Suprapubic skin (tissue), 4 donors: ENCODE measurements at regions not wholly inside any gene's neighbourhood (a gene's known extent, or its start where the extent isn't known, plus 50 kb on each side); places are given as distances from the start of the nearest gene placed in this dataset.

Experiments used
- DNase-seq, 2 donors: peaks; one replicate each; pipeline ENCODE4 v3.0.0-alpha.2; 2019; ENCODE audit warnings: low spot score in 2 of 2
- H3K27ac ChIP-seq: fragments of 200-600 bp; sonication (generic); one replicate; pipeline ENCODE4 v1.5.1; 2019
- H3K27me3 ChIP-seq: fragments of 200-600 bp; sonication (generic); one replicate; pipeline ENCODE4 v1.5.1; 2019
- H3K36me3 ChIP-seq: fragments of 200-600 bp; sonication (generic); one replicate; pipeline ENCODE4 v1.5.1; 2019
- H3K4me1 ChIP-seq: fragments of 200-600 bp; sonication (generic); one replicate; pipeline ENCODE4 v1.5.1; 2019
- H3K4me3 ChIP-seq: fragments of 200-600 bp; sonication (generic); one replicate; pipeline ENCODE4 v1.5.1; 2019; ENCODE audit warnings: mild to moderate bottlenecking
- H3K9me3 ChIP-seq: fragments of 200-600 bp; sonication (generic); one replicate; pipeline ENCODE4 v1.5.1; 2019
- CTCF ChIP-seq, 2 donors: fragments of 200-600 bp in 1 of 2; fragments of 450-650 bp in 1 of 2; sonication (generic) in 1 of 2; IDR thresholded peaks; one replicate each; pipeline ENCODE4 v1.5.1; 2016 to 2019; ENCODE audit warnings: antibody characterized with exemption in 2 of 2, mild to moderate bottlenecking in 1 of 2, moderate library complexity in 1 of 2
- EP300 ChIP-seq: sonication (generic); formaldehyde crosslinking; IDR thresholded peaks from one replicate; pipeline ENCODE4 v1.6.1; 2017; ENCODE audit warnings: antibody characterized with exemption
- POLR2A ChIP-seq, 2 donors: fragments of 450-650 bp; IDR thresholded peaks; one replicate each; pipeline ENCODE4 v1.6.1; 2017; ENCODE audit warnings: antibody characterized with exemption in 2 of 2, mild to moderate bottlenecking in 2 of 2, moderate library complexity in 2 of 2
- POLR2AphosphoS5 ChIP-seq, 3 donors: sonication (generic); formaldehyde crosslinking; IDR thresholded peaks; one replicate each; pipeline ENCODE4 v1.6.1; 2017; ENCODE audit warnings: antibody characterized with exemption in 3 of 3
- WGBS: methylation state at CpG from one replicate; pipeline ENCODE4 v1.1.5; 2018; 5-methylcytosine and 5-hydroxymethylcytosine counted together

DNA sequence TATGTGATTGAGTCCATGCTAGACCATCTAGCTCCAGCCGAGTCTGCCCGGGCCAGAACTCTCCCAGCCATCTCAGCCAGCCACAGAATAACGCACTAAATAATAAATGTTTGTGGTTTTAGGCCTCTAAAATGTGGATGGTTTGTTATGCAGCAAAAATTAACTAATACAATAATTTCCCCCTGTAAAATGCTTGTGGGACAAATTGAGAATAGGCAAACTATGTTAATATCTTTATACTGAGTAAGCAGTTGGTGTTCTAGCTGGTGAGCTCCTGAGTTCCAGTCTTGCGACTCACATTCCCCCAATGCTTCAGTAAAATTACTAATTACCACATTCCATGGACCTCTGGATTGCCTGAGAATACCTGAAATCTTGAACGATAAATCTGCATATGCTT lies 316.8 kb upstream of the NFE2L3 start:
- Histone ChIP-seq H3K9me3 (no peaks in the 10 kb centered on the region), H3K36me3 (no peaks in the 10 kb centered on the region), H3K4me1 (no peaks in the 10 kb centered on the region), H3K4me3 (no peak overlapping the region), H3K27ac (no peak overlapping the region), H3K27me3 (no peaks in the 10 kb centered on the region)
- no peak for DNase-seq
- WGBS = 86% methylated on average over 5 of the region's 5 CpGs
- TF ChIP-seq EP300 (no peak), POLR2AphosphoS5 (IDR thresholded peaks at IDR 0.05) (no peak), POLR2A (IDR thresholded peaks at IDR 0.05) (no peak), CTCF (IDR thresholded peaks at IDR 0.05) (no peak)

GRCh38 chr7:25839084-25839769 lies 312.8 kb upstream of the NFE2L3 start:
- WGBS = 73% methylated on average over 2 of the region's 2 CpGs
- no peaks in the 10 kb centered on the region for H3K27me3 ChIP-seq
- no peaks in the 10 kb centered on the region for H3K4me1 ChIP-seq
- H3K9me3 ChIP-seq = no peaks in the 10 kb centered on the region
- no peaks in the 10 kb centered on the region for H3K36me3 ChIP-seq
- no peak for DNase-seq
- no peak overlapping the region for H3K27ac ChIP-seq
- no peak overlapping the region for H3K4me3 ChIP-seq
- peak in 1 of 2 donors; percentile 18 for TF ChIP-seq CTCF (IDR thresholded peaks at IDR 0.05)
- TF ChIP-seq EP300 = no peak
- TF ChIP-seq POLR2AphosphoS5 (IDR thresholded peaks at IDR 0.05) = no peak
- no peak for TF ChIP-seq POLR2A (IDR thresholded peaks at IDR 0.05)

DNA sequence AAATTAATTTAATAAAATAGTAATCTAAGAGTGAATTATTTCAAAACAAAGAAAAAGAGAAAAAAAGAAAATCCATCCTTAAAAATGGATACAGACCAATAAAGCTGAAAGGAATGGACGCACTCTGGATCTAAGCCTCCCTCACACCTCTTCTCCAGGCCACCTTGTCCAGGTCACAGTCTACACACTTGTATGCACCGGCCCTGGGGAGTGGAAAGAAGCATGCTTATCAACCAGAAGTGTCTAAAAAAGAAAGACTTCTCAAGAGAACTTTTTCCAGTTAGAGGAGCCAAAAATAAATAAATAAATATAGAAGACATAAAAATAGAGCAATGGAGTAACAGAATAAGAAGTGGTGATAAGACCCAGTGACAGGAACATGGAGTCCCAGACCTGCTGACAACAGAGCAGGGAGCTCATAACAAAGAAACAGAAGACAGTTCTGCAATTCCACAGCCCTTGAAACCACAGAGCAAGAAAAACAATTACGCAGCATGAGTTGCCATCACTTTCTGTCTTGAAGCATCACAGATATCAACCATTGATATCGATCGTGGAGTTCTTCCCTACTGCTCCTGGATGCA lies 311.7 kb upstream of the NFE2L3 start:
- whole genome bisulfite sequencing = 92% methylated on average over 5 of the region's 5 CpGs
- Histone ChIP-seq H3K36me3 (no peaks in the 10 kb centered on the region), H3K4me1 (no peaks in the 10 kb centered on the region), H3K4me3 (no peak overlapping the region), H3K27me3 (no peaks in the 10 kb centered on the region), H3K9me3 (no peaks in the 10 kb centered on the region), H3K27ac (no peak overlapping the region)
- no peak for DNase-seq
- TF ChIP-seq EP300 (peak; percentile 34), POLR2AphosphoS5 (IDR thresholded peaks at IDR 0.05) (no peak), POLR2A (IDR thresholded peaks at IDR 0.05) (no peak), CTCF (IDR thresholded peaks at IDR 0.05) (no peak)

DNA sequence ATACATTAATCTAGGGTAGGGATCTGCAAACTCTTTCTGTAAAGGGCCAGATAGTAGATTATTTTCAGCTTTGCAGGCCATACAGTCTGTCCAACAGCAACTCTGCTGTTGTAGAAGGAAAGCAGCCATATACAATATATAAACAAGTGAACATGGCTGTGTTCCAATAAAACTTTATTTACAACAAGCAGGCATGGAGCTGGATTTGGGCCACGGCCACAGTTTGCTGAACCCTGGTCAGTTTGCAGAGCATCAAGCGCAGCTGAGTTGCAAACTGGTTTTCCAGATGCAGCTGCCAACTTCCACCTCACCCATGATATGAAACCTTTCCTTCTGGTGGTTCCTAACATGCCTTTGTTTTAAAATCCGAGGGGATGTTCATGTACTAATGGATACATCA lies 310.4 kb upstream of the NFE2L3 start:
- no peak for TF ChIP-seq POLR2A (IDR thresholded peaks at IDR 0.05)
- no peak for TF ChIP-seq CTCF (IDR thresholded peaks at IDR 0.05)
- TF ChIP-seq POLR2AphosphoS5 (IDR thresholded peaks at IDR 0.05) = no peak
- TF ChIP-seq EP300 = no peak
- Histone ChIP-seq H3K36me3 (no peaks in the 10 kb centered on the region), H3K27me3 (no peaks in the 10 kb centered on the region), H3K4me3 (no peak overlapping the region), H3K27ac (no peak overlapping the region), H3K4me1 (peaks cover 8% of the 10 kb centered on the region), H3K9me3 (no peaks in the 10 kb centered on the region)
- no peak for DNase-seq
- 94% methylated on average over 3 of the region's 3 CpGs for WGBS

DNA sequence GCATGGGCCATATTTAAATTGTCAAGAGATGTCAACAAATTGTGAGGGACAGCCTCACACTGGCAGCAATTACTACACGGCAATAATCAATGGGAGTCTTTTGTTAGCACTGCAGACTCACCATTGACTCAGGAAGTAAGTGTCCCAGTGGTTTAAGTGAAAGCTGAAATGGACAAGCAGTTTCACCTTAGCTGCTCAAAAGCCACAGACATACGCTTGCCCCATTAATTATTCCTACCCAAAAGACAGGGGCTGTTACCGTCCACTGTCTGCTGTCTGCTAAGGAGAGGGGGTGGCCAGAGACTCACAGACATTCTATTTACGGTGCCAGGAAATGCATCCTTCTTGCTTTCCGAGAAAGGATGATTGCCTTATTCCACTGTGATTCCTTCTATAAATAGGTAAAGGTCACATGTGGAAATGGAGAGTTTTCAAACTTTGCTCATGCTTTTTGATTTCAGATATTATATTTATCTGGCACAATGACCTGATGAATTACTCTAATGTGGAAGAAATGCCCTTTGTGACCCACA lies 309.7 kb upstream of the NFE2L3 start:
- no peaks in the 10 kb centered on the region for H3K9me3 ChIP-seq
- H3K4me1 ChIP-seq = peaks cover 15% of the 10 kb centered on the region
- H3K4me3 ChIP-seq = no peak overlapping the region
- TF ChIP-seq CTCF (IDR thresholded peaks at IDR 0.05) = no peak
- TF ChIP-seq EP300 = no peak
- TF ChIP-seq POLR2A (IDR thresholded peaks at IDR 0.05) = no peak
- TF ChIP-seq POLR2AphosphoS5 (IDR thresholded peaks at IDR 0.05) = no peak
- DNase-seq = no peak
- 74% methylated on average over 5 of the region's 5 CpGs for WGBS
- H3K27me3 ChIP-seq = no peaks in the 10 kb centered on the region
- H3K27ac ChIP-seq = no peak overlapping the region
- H3K36me3 ChIP-seq = no peaks in the 10 kb centered on the region
